SK-N-SH (cell line): ENCODE measurements at regions not wholly inside any gene's neighbourhood (a gene's known extent, or its start where the extent isn't known, plus 50 kb on each side); places are given as distances from the start of the nearest gene placed in this dataset.
A peak's percentile ranks its signal among the peaks of the same experiment; 100 is the strongest.

Source experiments
- CTCF ChIA-PET: fragments of 300-600, 350-600 bp; formaldehyde crosslinking; extraction: SDS; loops from one replicate; lab custom pipeline; 2021; lab: Yijun Ruan, JAX
- POLR2A ChIA-PET: fragments of 350-600 bp; sonication (Branson Sonifier 250); formaldehyde crosslinking; extraction: SDS; loops from one replicate; lab custom pipeline; 2020; ENCODE audit warnings: antibody characterized with exemption, inconsistent platforms; lab: Yijun Ruan, JAX
- DNase-seq: peaks from one replicate; pipeline ENCODE4 v3.0.0; 2012
- H2AFZ ChIP-seq: fragments of 200-600 bp; sonication (generic); 2 replicates; pipeline ENCODE4 v1.8.1; 2016; ENCODE audit warnings: antibody characterized with exemption, mild to moderate bottlenecking, low read depth
- H3F3A ChIP-seq: fragments of 200-600 bp; sonication (generic); replicated peaks from 2 replicates; pipeline ENCODE3; 2016; ENCODE audit warnings: antibody characterized with exemption, mild to moderate bottlenecking; ENCODE audit not compliant: insufficient read depth
- H3K27ac ChIP-seq, 2 experiments: fragments of 200-500 bp in 1 of 2; fragments of 200-600 bp in 1 of 2; sonication (Bioruptor generic) in 1 of 2; sonication (generic), shearing (Covaris generic) in 1 of 2; 2 replicates each; pipeline versions ENCODE4 v1.5.1 to v1.6.1; 2014 to 2016; ENCODE audit warnings: low read depth in 2 of 2, inconsistent platforms in 1 of 2, low read length in 1 of 2, mild to moderate bottlenecking in 1 of 2, mixed read lengths in 1 of 2
- H3K27me3 ChIP-seq: fragments of 200-600 bp; sonication (generic), shearing (Covaris generic); 2 replicates; pipeline ENCODE4 v1.6.1; 2016; ENCODE audit warnings: mixed run types; ENCODE audit not compliant: insufficient read depth
- H3K36me3 ChIP-seq, 2 experiments: fragments of 200-500 bp in 1 of 2; fragments of 200-600 bp in 1 of 2; sonication (Bioruptor generic) in 1 of 2; sonication (generic) in 1 of 2; replicated peaks in 1 of 2; 2 replicates each; pipeline versions ENCODE3 to v1.5.1; 2014 to 2016; ENCODE audit warnings: low read length in 1 of 2, mild to moderate bottlenecking in 1 of 2; ENCODE audit not compliant: insufficient read depth in 2 of 2, control insufficient read depth in 1 of 2
- H3K4me1 ChIP-seq, 2 experiments: fragments of 200-500 bp in 1 of 2; fragments of 200-600 bp in 1 of 2; sonication (Bioruptor generic) in 1 of 2; sonication (generic), shearing (Covaris generic) in 1 of 2; 2 replicates each; pipeline versions ENCODE4 v1.5.1 to v1.6.1; 2014 to 2016; ENCODE audit warnings: low read depth in 1 of 2, low read length in 1 of 2, mixed run types in 1 of 2; ENCODE audit not compliant: insufficient read depth in 2 of 2, control insufficient read depth in 1 of 2
- H3K4me2 ChIP-seq: fragments of 200-600 bp; sonication (generic), shearing (Covaris generic); 2 replicates; pipeline ENCODE4 v1.6.1; 2017; ENCODE audit warnings: mixed run types
- H3K4me3 ChIP-seq, 2 experiments: fragments of 200-500 bp in 1 of 2; fragments of 200-600 bp in 1 of 2; sonication (Bioruptor generic) in 1 of 2; sonication (generic), shearing (Covaris generic) in 1 of 2; 2 replicates each; pipeline versions ENCODE4 v1.5.1 to v1.8.1; 2014 to 2016; ENCODE audit warnings: low read depth in 2 of 2, inconsistent platforms in 1 of 2, low read length in 1 of 2, mild to moderate bottlenecking in 1 of 2, mixed read lengths in 1 of 2, moderate library complexity in 1 of 2
- H3K79me2 ChIP-seq: fragments of 200-600 bp; sonication (generic); 2 replicates; pipeline ENCODE4 v1.8.1; 2017; ENCODE audit warnings: mild to moderate bottlenecking; ENCODE audit not compliant: insufficient read depth
- H3K9ac ChIP-seq: fragments of 200-600 bp; sonication (generic); 2 replicates; pipeline ENCODE4 v1.6.1; 2017; ENCODE audit warnings: mixed run types
- H3K9me2 ChIP-seq: fragments of 200-600 bp; sonication (generic); 2 replicates; pipeline ENCODE4 v1.6.1; 2017; ENCODE audit warnings: mixed run types
- H3K9me3 ChIP-seq: fragments of 200-600 bp; sonication (generic); 2 replicates; pipeline ENCODE4 v1.6.1; 2017; ENCODE audit warnings: mixed run types, mild to moderate bottlenecking, moderate library complexity
- H4K20me1 ChIP-seq: fragments of 200-600 bp; sonication (generic); 2 replicates; pipeline ENCODE4 v1.6.1; 2017; ENCODE audit warnings: mild to moderate bottlenecking, mixed run types; ENCODE audit not compliant: insufficient read depth
- CHD2 ChIP-seq: fragments of 150-350 bp; IDR thresholded peaks from 2 replicates; pipeline ENCODE4 v1.6.1; 2018; ENCODE audit warnings: low read length; ENCODE audit not compliant: partially characterized antibody
- EP300 ChIP-seq, 2 experiments: IDR thresholded peaks; 2 replicates each; pipeline versions ENCODE4 v1.4.0 to v1.6.1; 2012; ENCODE audit warnings: borderline replicate concordance in 1 of 2, low read depth in 1 of 2, low read length in 1 of 2
- EZH2phosphoT487 ChIP-seq: fragments of 200-600 bp; sonication (generic); IDR thresholded peaks from 2 replicates; pipeline ENCODE4 v1.6.1; 2017; ENCODE audit warnings: low read depth, mixed run types, mild to moderate bottlenecking, antibody characterized with exemption, moderate library complexity, borderline replicate concordance
- FOXJ3 ChIP-seq: sonication (generic); formaldehyde crosslinking; IDR thresholded peaks from 2 replicates; pipeline ENCODE4 v1.5.1; 2020; ENCODE audit warnings: mild to moderate bottlenecking, missing genetic modification reagents
- GABPA ChIP-seq: IDR thresholded peaks from 2 replicates; pipeline ENCODE4 v1.4.0; 2012; ENCODE audit warnings: low read depth, mild to moderate bottlenecking
- GATA2 ChIP-seq: sonication (generic); formaldehyde crosslinking; IDR thresholded peaks from 2 replicates; pipeline ENCODE4 v1.5.0; 2020; ENCODE audit warnings: mild to moderate bottlenecking, missing genetic modification reagents
- NFIC ChIP-seq: IDR thresholded peaks from 2 replicates; pipeline ENCODE4 v1.4.0; 2012; ENCODE audit warnings: borderline replicate concordance
- NRF1 ChIP-seq: IDR thresholded peaks from 2 replicates; pipeline ENCODE4 v1.6.1; 2012; ENCODE audit warnings: low read depth, mild to moderate bottlenecking, low read length
- POLR2AphosphoS5 ChIP-seq: IDR thresholded peaks from 2 replicates; pipeline ENCODE4 v1.6.1; 2012; ENCODE audit warnings: low read depth, low read length
- RAD21 ChIP-seq: IDR thresholded peaks from 2 replicates; pipeline ENCODE4 v1.6.1; 2012; ENCODE audit warnings: mild to moderate bottlenecking, low read length
- RFX5 ChIP-seq: IDR thresholded peaks from 2 replicates; pipeline ENCODE4 v1.6.1; 2012; ENCODE audit warnings: mild to moderate bottlenecking, improper control_type of control experiment, low read length
- RXRA ChIP-seq: IDR thresholded peaks from 2 replicates; pipeline ENCODE4 v1.4.0; 2012; ENCODE audit warnings: low read depth, mild to moderate bottlenecking, borderline replicate concordance
- SMC3 ChIP-seq: IDR thresholded peaks from 2 replicates; pipeline ENCODE4 v1.6.1; 2012; ENCODE audit warnings: low read depth, low read length, improper control_type of control experiment
- TCF12 ChIP-seq: IDR thresholded peaks from 2 replicates; pipeline ENCODE4 v1.4.0; 2012
- TEAD4 ChIP-seq: IDR thresholded peaks from 2 replicates; pipeline ENCODE4 v1.4.0; 2012; ENCODE audit warnings: mild to moderate bottlenecking, borderline replicate concordance; ENCODE audit not compliant: insufficient read depth
- WGBS: methylation state at CpG from one replicate; pipeline ENCODE4 v1.1.6; 2017; ENCODE audit warnings: low lambda C conversion rate; 5-methylcytosine and 5-hydroxymethylcytosine counted together
- TF ChIP-seq, protein P1 (sequence below): fragments of 150-350 bp; IDR thresholded peaks from 2 replicates; pipeline ENCODE4 v1.6.1; 2016; ENCODE audit warnings: mild to moderate bottlenecking, low read depth, low read length
- TF ChIP-seq, protein P2 (sequence below): IDR thresholded peaks from 2 replicates; pipeline ENCODE4 v1.4.0; 2012; ENCODE audit warnings: low read depth, borderline replicate concordance

DNA sequence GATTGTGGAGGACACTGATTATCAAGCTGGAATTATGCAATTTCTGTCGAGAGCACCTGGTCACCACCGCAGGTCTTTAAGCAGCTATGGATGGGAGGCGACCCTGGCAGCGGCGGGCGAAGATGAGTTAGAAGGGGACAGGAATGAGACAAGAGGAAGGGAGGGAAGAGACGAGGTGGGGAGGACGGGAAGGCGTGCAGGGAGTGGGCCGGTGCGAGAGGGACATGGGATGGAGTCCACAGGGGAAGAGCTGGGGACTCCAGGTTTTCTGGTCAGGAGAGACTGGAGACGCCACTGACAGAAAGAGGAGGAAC, 192.3 kb downstream of the MELK start:
- H3K4me2 ChIP-seq, result peak overlapping the region; percentile 90
- H3F3A ChIP-seq, result no peaks in the 10 kb centered on the region
- peaks cover 26% of the 10 kb centered on the region for H3K27me3 ChIP-seq
- no peaks in the 10 kb centered on the region for H4K20me1 ChIP-seq
- H3K4me1 ChIP-seq, result peaks cover 0 to 6% of the 10 kb centered on the region in 2 experiments; a peak in 1 of 4 replicates
- H3K9ac ChIP-seq, result no peak overlapping the region
- CTCF ChIA-PET, result no interaction called here
- H3K36me3 ChIP-seq, result no peaks in the 10 kb centered on the region
- peak overlapping the region; percentile 98 for H2AFZ ChIP-seq
- peak; percentile 49 for DNase-seq
- POLR2A ChIA-PET, result interaction anchor here (0.5 kb wide), 1 partner anchor 535 kb away, joined by 3 read pairs; no protein-coding TSS in a partner anchor
- no peaks in the 10 kb centered on the region for H3K79me2 ChIP-seq
- no peaks in the 10 kb centered on the region for H3K9me3 ChIP-seq
- peak overlapping the region; percentile 58 to 65; a peak in 3 of 4 replicates for H3K4me3 ChIP-seq
- 46% methylated on average over 12 of the region's 12 CpGs for WGBS
- TF ChIP-seq TEAD4, result no peak
- TF ChIP-seq TCF12, result no peak
- TF ChIP-seq FOXJ3, result no peak
- no peak for TF ChIP-seq RXRA
- no peak for TF ChIP-seq NFIC
- no peak for TF ChIP-seq EP300 (IDR thresholded peaks at IDR 0.05; ENCODE audit: borderline replicate concordance in 1 of 2, low read depth in 1 of 2, low read length in 1 of 2)
- no peak for TF ChIP-seq GABPA
- no peak for TF ChIP-seq GATA2 (CRISPR knock-in tag)
- no peak for TF ChIP-seq POLR2AphosphoS5
- no peak for TF ChIP-seq NRF1
- no peak for TF ChIP-seq RAD21
- TF ChIP-seq RFX5, result no peak
- TF ChIP-seq CHD2, result no peak
- TF ChIP-seq, protein P1, sequence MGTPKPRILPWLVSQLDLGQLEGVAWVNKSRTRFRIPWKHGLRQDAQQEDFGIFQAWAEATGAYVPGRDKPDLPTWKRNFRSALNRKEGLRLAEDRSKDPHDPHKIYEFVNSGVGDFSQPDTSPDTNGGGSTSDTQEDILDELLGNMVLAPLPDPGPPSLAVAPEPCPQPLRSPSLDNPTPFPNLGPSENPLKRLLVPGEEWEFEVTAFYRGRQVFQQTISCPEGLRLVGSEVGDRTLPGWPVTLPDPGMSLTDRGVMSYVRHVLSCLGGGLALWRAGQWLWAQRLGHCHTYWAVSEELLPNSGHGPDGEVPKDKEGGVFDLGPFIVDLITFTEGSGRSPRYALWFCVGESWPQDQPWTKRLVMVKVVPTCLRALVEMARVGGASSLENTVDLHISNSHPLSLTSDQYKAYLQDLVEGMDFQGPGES, result no peak
- TF ChIP-seq EZH2phosphoT487, result no peak
- TF ChIP-seq SMC3, result no peak
- TF ChIP-seq, protein P2, sequence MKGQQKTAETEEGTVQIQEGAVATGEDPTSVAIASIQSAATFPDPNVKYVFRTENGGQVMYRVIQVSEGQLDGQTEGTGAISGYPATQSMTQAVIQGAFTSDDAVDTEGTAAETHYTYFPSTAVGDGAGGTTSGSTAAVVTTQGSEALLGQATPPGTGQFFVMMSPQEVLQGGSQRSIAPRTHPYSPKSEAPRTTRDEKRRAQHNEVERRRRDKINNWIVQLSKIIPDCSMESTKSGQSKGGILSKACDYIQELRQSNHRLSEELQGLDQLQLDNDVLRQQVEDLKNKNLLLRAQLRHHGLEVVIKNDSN, result no peak
- H3K27ac ChIP-seq, result peak overlapping the region in 1 of 2 experiments; percentile 71; a peak in 2 of 4 replicates
- no peaks in the 10 kb centered on the region for H3K9me2 ChIP-seq
